Esophagus (tissue), 2 donors: ENCODE measurements at regions not wholly inside any gene's neighbourhood (a gene's known extent, or its start where the extent isn't known, plus 50 kb on each side); places are given as distances from the start of the nearest gene placed in this dataset.

ENCODE experiments used
- H3K27ac ChIP-seq, 2 donors: one replicate each; pipeline ENCODE4 v1.5.1; 2013; ENCODE audit warnings: low read depth in 2 of 2, mild to moderate bottlenecking in 2 of 2, inconsistent platforms in 1 of 2, low read length in 1 of 2, moderate library complexity in 1 of 2
- H3K27me3 ChIP-seq, 2 donors: one replicate each; pipeline ENCODE4 v1.6.1; 2013; ENCODE audit warnings: low read length in 2 of 2, control low read depth in 1 of 2, mild to moderate bottlenecking in 1 of 2; ENCODE audit not compliant: insufficient read depth in 2 of 2, control insufficient read depth in 1 of 2
- H3K36me3 ChIP-seq, 2 donors: one replicate each; pipeline ENCODE4 v1.6.1; 2013; ENCODE audit warnings: low read length in 1 of 2; ENCODE audit not compliant: control insufficient read depth in 2 of 2, insufficient read depth in 2 of 2
- H3K4me1 ChIP-seq, 2 donors: one replicate each; pipeline ENCODE4 v1.6.1; 2013; ENCODE audit warnings: low read length in 1 of 2; ENCODE audit not compliant: control insufficient read depth in 2 of 2, insufficient read depth in 2 of 2
- H3K4me3 ChIP-seq, 2 donors: one replicate each; pipeline ENCODE4 v1.5.1; 2013; ENCODE audit warnings: low read length in 2 of 2, mild to moderate bottlenecking in 2 of 2, low read depth in 1 of 2, moderate library complexity in 1 of 2
- H3K9me3 ChIP-seq, 2 donors: one replicate each; pipeline ENCODE4 v1.6.1; 2013; ENCODE audit warnings: mild to moderate bottlenecking in 2 of 2, low read depth in 1 of 2, low read length in 1 of 2, moderate library complexity in 1 of 2; ENCODE audit not compliant: control insufficient read depth in 2 of 2, insufficient read depth in 1 of 2
- WGBS, 2 donors: extraction: QIAGEN DNeasy Blood & Tissue Kit; methylation state at CpG; one replicate each; pipeline ENCODE4 v1.1.7; 2013; 5-methylcytosine and 5-hydroxymethylcytosine counted together
- donor health status: healthy with polysubstance abuse.
- donor health status: Bipolar disorder and iron deficiency.

DNA sequence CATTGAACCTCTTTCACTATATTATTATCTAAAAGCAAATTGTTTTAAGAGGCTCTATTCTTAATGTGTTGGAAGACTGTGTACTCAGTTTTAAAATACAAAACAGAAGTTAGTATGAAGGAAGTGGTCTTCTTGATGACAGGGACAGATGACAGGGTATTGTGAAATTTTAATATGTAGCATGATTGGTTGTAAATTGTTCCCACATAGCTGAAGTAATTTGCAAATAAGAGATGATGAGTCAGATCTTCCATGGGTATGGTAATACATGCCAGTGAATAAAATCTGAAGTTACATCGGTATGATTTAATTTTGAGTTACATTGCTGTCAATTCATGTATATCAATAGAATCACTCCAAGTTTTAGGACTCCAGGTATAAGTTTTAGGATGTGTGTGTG lies 454.8 kb downstream of the AEBP2 start:
- Histone ChIP-seq H3K4me3 (no peak overlapping the region), H3K36me3 (no peaks in the 10 kb centered on the region), H3K9me3 (no peaks in the 10 kb centered on the region), H3K4me1 (no peaks in the 10 kb centered on the region), H3K27ac (no peak overlapping the region), H3K27me3 (no peaks in the 10 kb centered on the region)
- 31 to 63% methylated on average over 1 of the region's 1 CpG for WGBS, 2 donors

DNA sequence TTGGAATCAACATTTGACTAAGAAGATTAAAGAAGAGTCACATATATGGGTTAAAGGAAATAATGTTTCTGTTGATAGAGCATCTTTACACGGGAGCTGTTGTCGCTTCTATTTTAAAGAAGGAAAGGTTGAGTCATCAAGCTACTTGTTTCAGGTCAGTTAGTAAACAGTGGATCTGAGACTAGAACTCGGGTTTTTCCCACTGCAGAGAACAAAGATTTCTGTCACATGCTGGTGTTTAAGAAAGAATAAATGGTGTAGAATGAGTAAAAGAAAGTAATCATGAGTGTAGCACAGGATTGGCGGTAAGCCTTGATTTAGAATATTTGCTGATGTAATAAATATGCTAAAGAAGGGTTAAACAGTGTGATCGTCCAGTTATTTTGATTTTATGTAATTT lies 455.5 kb downstream of the AEBP2 start:
- WGBS, 2 donors, result 53 to 58% methylated on average over 5 of the region's 5 CpGs
- Histone ChIP-seq H3K4me1 (no peaks in the 10 kb centered on the region), H3K4me3 (no peak overlapping the region), H3K36me3 (no peaks in the 10 kb centered on the region), H3K27me3 (no peaks in the 10 kb centered on the region), H3K27ac (no peak overlapping the region), H3K9me3 (no peaks in the 10 kb centered on the region)

DNA sequence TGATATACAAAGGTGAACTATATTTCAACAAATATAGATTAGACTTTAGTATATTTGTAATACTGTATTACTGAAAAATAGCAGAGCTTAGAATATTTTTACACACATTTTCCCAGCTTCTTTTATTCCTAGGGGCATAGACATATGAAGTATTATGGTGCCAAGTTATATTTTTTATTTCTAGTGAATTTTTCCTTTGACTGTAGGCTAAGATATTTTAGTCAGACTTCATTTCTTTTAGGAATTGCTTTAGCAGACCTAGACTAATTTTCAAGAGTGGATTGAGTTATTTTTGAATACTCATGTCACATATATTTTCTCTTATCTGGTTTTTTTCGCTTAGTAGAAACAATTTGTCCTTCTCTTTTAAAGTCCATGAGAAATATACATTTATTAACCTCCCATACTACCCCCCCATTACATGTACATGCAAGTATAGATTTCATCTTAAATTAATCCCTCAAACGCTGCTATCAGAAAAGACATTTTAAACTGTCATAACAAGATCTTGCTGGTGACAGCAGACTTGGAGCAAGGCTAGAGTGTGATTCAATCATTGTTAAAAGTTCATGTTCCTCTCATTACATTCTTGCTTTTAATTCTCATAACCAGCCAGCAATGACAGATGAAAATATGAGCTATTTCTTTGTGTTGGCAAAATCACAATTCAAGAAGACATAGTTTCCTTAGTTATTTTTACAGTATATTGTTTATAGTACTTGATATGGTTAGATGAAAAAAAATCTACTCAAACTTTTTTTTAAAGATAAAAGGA lies 456.1 kb downstream of the AEBP2 start:
- WGBS, 2 donors, result 49 to 57% methylated on average over 2 of the region's 2 CpGs
- Histone ChIP-seq H3K27me3 (no peaks in the 10 kb centered on the region), H3K4me1 (no peaks in the 10 kb centered on the region), H3K9me3 (no peaks in the 10 kb centered on the region), H3K36me3 (no peaks in the 10 kb centered on the region), H3K4me3 (no peak overlapping the region), H3K27ac (no peak overlapping the region)

DNA sequence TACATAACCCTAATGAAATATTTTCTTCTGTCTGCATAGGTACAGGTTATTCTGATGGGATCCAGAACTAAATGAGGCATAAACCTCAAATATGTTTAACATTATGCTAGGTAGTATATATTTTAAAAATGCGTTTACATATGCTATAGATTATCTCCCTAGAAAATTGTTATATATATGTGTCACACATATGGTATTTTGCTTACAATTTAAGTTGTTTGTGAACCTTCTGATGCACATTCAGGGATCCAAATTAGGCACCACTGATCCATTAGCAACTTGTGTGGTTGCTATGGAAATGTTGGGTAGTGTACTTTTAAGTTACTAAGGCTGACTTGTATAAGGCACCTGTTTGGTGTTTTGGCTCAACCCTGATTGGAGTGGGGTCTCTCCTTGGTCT lies 456.7 kb downstream of the AEBP2 start:
- H3K27me3 ChIP-seq, result no peaks in the 10 kb centered on the region
- no peak overlapping the region for H3K27ac ChIP-seq
- WGBS, 2 donors, result 67 to 75% methylated on average over 1 of the region's 1 CpG

DNA sequence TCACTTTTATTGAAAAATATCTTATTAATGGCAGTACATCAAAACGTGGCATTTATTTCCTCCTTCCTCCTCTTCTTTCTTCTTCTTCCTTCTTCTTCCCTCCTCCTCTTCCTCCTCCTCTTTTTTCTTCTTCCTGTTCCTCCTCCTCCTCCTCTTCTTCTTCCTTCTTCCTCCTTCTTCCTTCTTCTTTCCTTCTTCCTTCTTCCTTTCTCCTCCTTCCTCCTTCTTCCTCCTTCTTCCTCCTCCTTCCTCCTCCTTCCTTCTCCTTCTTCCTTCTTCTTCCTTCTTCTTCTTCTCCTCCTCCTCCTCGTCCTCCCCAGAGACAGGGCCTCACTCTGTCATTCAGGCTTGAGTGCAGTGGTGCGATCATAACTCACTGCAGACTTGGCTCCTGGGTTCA lies 457.2 kb downstream of the AEBP2 start:
- no peak overlapping the region for H3K4me3 ChIP-seq
- WGBS, 2 donors, result 77 to 82% methylated on average over 3 of the region's 3 CpGs
- no peaks in the 10 kb centered on the region for H3K9me3 ChIP-seq
- no peaks in the 10 kb centered on the region for H3K27me3 ChIP-seq
- no peaks in the 10 kb centered on the region for H3K4me1 ChIP-seq
- no peak overlapping the region for H3K27ac ChIP-seq
- H3K36me3 ChIP-seq, result no peaks in the 10 kb centered on the region

More for the DNA sequence above, 456.7 kb downstream of the AEBP2 start:
- no peaks in the 10 kb centered on the region for H3K9me3 ChIP-seq
- no peak overlapping the region for H3K4me3 ChIP-seq
- H3K36me3 ChIP-seq, result no peaks in the 10 kb centered on the region
- H3K4me1 ChIP-seq, result no peaks in the 10 kb centered on the region

DNA sequence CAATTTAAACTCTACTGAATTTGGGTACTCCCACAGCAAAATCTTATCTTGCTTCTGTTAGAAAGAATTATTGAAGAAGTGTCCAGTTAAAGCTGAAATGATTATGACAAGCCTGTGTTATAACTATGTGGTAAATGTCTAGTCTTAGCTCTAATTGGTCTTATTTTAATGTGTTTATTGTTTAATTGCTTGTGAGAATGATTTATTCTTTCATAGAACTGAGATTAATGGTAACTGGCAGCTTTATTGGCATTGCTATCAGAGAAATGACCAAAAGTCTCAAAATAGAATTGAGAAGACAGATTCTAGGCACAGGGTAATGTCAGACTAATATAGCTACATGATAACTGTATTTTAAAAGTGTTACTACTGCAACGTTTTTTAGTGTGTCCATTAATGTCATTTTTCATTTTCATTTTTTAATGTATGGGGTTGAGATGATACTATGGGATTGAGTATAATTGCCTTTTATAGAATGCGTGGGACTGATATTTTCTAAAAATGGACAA lies 458.7 kb downstream of the AEBP2 start:
- Histone ChIP-seq H3K27me3 (no peaks in the 10 kb centered on the region), H3K36me3 (no peaks in the 10 kb centered on the region), H3K27ac (no peak overlapping the region), H3K9me3 (no peaks in the 10 kb centered on the region), H3K4me3 (no peak overlapping the region), H3K4me1 (no peaks in the 10 kb centered on the region)
- WGBS, 2 donors, result 53 to 58% methylated on average over 2 of the region's 2 CpGs

DNA sequence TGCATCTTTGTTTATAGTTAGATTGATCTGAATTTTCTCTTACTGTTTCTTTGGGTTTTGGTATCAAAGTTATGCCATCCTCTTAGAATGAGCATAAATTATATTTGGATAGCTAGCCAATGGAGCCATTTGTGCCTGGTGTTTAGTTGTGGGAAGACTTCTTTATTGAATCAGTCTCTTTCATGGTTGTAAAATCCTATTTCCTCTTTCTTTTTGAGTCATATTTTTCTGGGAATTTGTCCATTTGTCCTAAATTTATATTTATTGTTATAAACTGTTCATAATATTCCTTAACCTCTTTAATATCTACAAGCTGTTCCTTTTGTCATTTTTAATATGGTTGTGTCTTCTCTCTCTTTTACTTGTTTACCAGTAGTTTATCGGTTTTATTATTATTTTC lies 462.5 kb downstream of the AEBP2 start:
- Histone ChIP-seq H3K4me1 (no peaks in the 10 kb centered on the region), H3K36me3 (no peaks in the 10 kb centered on the region), H3K27me3 (no peaks in the 10 kb centered on the region), H3K27ac (no peak overlapping the region), H3K4me3 (no peak overlapping the region), H3K9me3 (no peaks in the 10 kb centered on the region)
- 75 to 94% methylated on average over 1 of the region's 1 CpG for WGBS, 2 donors

DNA sequence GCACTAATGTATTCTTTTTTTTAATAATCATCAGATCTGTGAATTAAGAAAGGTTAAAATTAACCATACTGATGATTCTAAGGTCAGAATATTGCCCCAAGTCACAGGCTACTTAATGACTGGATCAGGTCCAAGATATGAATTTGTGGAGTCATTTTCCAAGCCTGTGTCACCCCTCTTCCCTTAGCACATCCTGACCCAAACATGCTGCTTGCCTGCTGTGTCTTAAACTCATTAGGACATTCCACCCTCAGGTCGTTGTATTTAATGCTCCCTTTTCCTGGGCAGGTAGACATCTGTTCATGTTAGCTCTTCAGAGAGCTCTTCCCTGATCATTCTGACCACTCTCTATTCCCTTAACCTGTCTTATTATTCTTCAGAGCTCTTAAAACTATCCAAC lies 463.5 kb upstream of the PDE3A start:
- 39 to 44% methylated on average over 1 of the region's 1 CpG for WGBS, 2 donors
- Histone ChIP-seq H3K27ac (no peak overlapping the region), H3K4me1 (no peaks in the 10 kb centered on the region), H3K27me3 (no peaks in the 10 kb centered on the region), H3K4me3 (no peak overlapping the region), H3K9me3 (no peaks in the 10 kb centered on the region), H3K36me3 (no peaks in the 10 kb centered on the region)

DNA sequence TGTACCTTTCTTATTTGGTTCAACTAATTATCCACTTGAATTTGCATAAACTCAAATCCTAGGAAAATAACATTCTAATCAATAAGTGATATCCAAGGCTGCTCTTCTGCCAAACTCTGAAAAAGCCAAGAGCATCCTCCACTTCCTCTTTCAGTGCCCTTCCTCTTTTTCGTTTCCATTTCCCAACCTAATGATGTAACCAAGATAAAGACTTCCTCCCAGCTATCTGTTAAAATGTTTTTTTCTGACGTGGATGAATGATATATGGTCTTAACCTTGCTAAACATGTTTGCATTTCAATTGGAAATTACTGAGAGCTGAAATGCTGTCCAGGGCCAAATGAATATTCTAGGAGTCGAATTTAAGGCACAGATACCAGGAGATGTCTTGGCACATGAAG lies 459.5 kb upstream of the PDE3A start:
- Histone ChIP-seq H3K36me3 (no peaks in the 10 kb centered on the region), H3K4me1 (no peaks in the 10 kb centered on the region), H3K9me3 (no peaks in the 10 kb centered on the region), H3K27me3 (no peaks in the 10 kb centered on the region), H3K4me3 (no peak overlapping the region), H3K27ac (no peak overlapping the region)
- 44 to 51% methylated on average over 3 of the region's 3 CpGs for WGBS, 2 donors

DNA sequence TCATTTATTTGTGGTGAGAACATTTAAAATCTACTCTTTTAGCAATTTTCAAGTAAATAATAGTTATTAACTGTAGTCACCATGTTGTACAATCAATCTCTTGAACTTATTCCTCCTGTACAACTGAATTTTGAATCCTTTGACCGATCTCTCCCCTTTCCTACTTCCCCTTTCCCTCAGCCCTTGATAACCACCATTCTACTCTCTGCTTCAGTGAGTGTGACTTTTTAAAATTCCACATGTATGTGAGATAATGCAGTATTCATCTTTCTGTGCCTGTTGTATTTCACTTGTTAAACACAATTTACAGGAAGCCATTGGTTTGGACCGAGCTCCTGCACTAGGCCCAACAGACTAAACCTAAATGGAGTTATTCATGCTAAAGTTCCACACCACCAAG lies 458.9 kb upstream of the PDE3A start:
- Histone ChIP-seq H3K9me3 (no peaks in the 10 kb centered on the region), H3K4me3 (no peak overlapping the region), H3K27ac (no peak overlapping the region), H3K27me3 (no peaks in the 10 kb centered on the region), H3K4me1 (no peaks in the 10 kb centered on the region), H3K36me3 (no peaks in the 10 kb centered on the region)
- 43 to 45% methylated on average over 2 of the region's 2 CpGs for WGBS, 2 donors
